GM12878 (cell line): ENCODE measurements at regions not wholly inside any gene's neighbourhood (a gene's known extent, or its start where the extent isn't known, plus 50 kb on each side); places are given as distances from the start of the nearest gene placed in this dataset.

Source experiments
- ATAC-seq: fragments of 200-7000 bp; cut with Tn5 transposase; 3 replicates; pipeline ENCODE4 v1.9.1; 2020; ENCODE audit warnings: mild to moderate bottlenecking, moderate library complexity
- BruUV-seq: library from RNA; stranded (reverse); fragments of 400-500 nt; replicated peaks from 2 replicates; lab custom pipeline; 2021; lab: Mats Ljungman, UMichigan
- CTCF ChIA-PET: fragments of 300-600 bp; sonication (Branson Sonifier 250); formaldehyde crosslinking; extraction: SDS; loops from one replicate; lab custom pipeline; 2021; ENCODE audit warnings: inconsistent platforms; lab: Yijun Ruan, JAX
- POLR2A ChIA-PET: fragments of 350-600 bp; formaldehyde crosslinking; extraction: SDS; loops from one replicate; lab custom pipeline; 2021; ENCODE audit warnings: inconsistent platforms; lab: Charles Lee
- RAD21 ChIA-PET: fragments of 300-600 bp; sonication (Branson Sonifier 250); formaldehyde crosslinking; loops from one replicate; lab custom pipeline; 2023; ENCODE audit warnings: antibody characterized with exemption; ENCODE audit not compliant: unreplicated experiment; lab: Charles Lee
- SMC1A ChIA-PET: fragments of 300-600 bp; sonication (Branson Sonifier 250); formaldehyde crosslinking; loops from one replicate; lab custom pipeline; 2023; ENCODE audit not compliant: unreplicated experiment, uncharacterized antibody; lab: Charles Lee
- DNase-seq: peaks from one replicate; pipeline ENCODE4 v3.0.0-alpha.2; 2011; ENCODE audit warnings: low read depth, low spot score
- FAIRE-seq: peaks from 3 replicates; lab custom pipeline; 2011; peaks lifted over from hg19 to GRCh38; lab: Jason Lieb, UNC
- H2AFZ ChIP-seq: 2 replicates; pipeline ENCODE4 v1.6.0; 2011; ENCODE audit warnings: low read depth, low read length, control low read depth; ENCODE audit not compliant: control insufficient read depth
- H3K27ac ChIP-seq: 2 replicates; pipeline ENCODE4 v1.5.1; 2011; ENCODE audit warnings: control low read depth; ENCODE audit not compliant: control insufficient read depth, insufficient read depth
- H3K27me3 ChIP-seq, 2 experiments: replicated peaks in 1 of 2; 2 replicates each; pipeline versions ENCODE4 v1.6.0 to v1.6.1; 2011; ENCODE audit warnings: low read length in 1 of 2; ENCODE audit not compliant: control insufficient read depth in 2 of 2, insufficient read depth in 2 of 2
- H3K36me3 ChIP-seq, 2 experiments: 2 replicates each; pipeline ENCODE4 v1.5.1; 2011; ENCODE audit warnings: low read length in 1 of 2; ENCODE audit not compliant: control insufficient read depth in 2 of 2, insufficient read depth in 2 of 2
- H3K4me1 ChIP-seq: 2 replicates; pipeline ENCODE4 v1.6.1; 2011; ENCODE audit warnings: mild to moderate bottlenecking, low read length, moderate library complexity, mixed read lengths; ENCODE audit not compliant: control insufficient read depth, insufficient read depth
- H3K4me2 ChIP-seq: 2 replicates; pipeline ENCODE4 v1.6.0; 2011; ENCODE audit warnings: control low read depth; ENCODE audit not compliant: control insufficient read depth, insufficient read depth
- H3K4me3 ChIP-seq: fragments of 200-600 bp; sonication (generic); 2 replicates; pipeline ENCODE4 v1.5.1; 2016
- H3K79me2 ChIP-seq: 2 replicates; pipeline ENCODE4 v1.6.0; 2011; ENCODE audit warnings: low read length; ENCODE audit not compliant: control insufficient read depth, insufficient read depth
- H3K9ac ChIP-seq: 2 replicates; pipeline ENCODE4 v1.8.0; 2011; ENCODE audit warnings: low read length, control low read depth, mixed read lengths; ENCODE audit not compliant: control insufficient read depth, insufficient read depth
- H3K9me3 ChIP-seq: replicated peaks from 3 replicates; pipeline ENCODE4 v1.5.1; 2011; ENCODE audit warnings: mild to moderate bottlenecking, low read length; ENCODE audit not compliant: control insufficient read depth, insufficient read depth
- H4K20me1 ChIP-seq: 2 replicates; pipeline ENCODE4 v1.6.0; 2011; ENCODE audit not compliant: control insufficient read depth, insufficient read depth
- CBFB ChIP-seq: IDR thresholded peaks from 2 replicates; pipeline ENCODE4 v1.6.1; 2016; ENCODE audit warnings: antibody characterized with exemption, low read depth
- CBX3 ChIP-seq: fragments of 200-600 bp; sonication (generic); IDR thresholded peaks from 2 replicates; pipeline ENCODE4 v1.6.1; 2016; ENCODE audit warnings: low read depth, borderline replicate concordance
- ESRRA ChIP-seq: IDR thresholded peaks from 2 replicates; pipeline ENCODE4 v1.6.1; 2012; ENCODE audit warnings: mild to moderate bottlenecking, low read length, improper control_type of control experiment
- GABPA ChIP-seq: IDR thresholded peaks from 2 replicates; pipeline ENCODE4 v1.6.1; 2014; ENCODE audit warnings: antibody characterized with exemption, low read depth, mild to moderate bottlenecking, inconsistent platforms
- HCFC1 ChIP-seq: fragments of 150-350 bp; IDR thresholded peaks from 2 replicates; pipeline ENCODE4 v1.6.1; 2014; ENCODE audit warnings: low read length
- HDGF ChIP-seq: fragments of 450-650 bp; IDR thresholded peaks from 2 replicates; pipeline ENCODE4 v1.6.1; 2016; ENCODE audit warnings: antibody characterized with exemption
- POLR2AphosphoS2 ChIP-seq: IDR thresholded peaks from 2 replicates; pipeline ENCODE4 v1.6.1; 2011; ENCODE audit warnings: low read depth, mild to moderate bottlenecking, low read length, improper control_type of control experiment, moderate library complexity
- SREBF2 ChIP-seq: IDR thresholded peaks from 2 replicates; pipeline ENCODE4 v1.6.1; 2012; ENCODE audit warnings: mild to moderate bottlenecking, low read length
- SRF ChIP-seq, 2 experiments: IDR thresholded peaks; 2 replicates each; pipeline ENCODE4 v1.6.1; 2011; ENCODE audit warnings: low read depth in 2 of 2, low read length in 2 of 2, mild to moderate bottlenecking in 1 of 2, moderate library complexity in 1 of 2
- SUZ12 ChIP-seq: fragments of 200-600 bp; sonication (generic); IDR thresholded peaks from one replicate; pipeline ENCODE4 v1.6.1; 2018; ENCODE audit warnings: antibody characterized with exemption, mild to moderate bottlenecking; ENCODE audit not compliant: unreplicated experiment
- WGBS: methylation state at CpG from one replicate; pipeline ENCODE4 v1.1.6; 2016; ENCODE audit warnings: low lambda C conversion rate; ENCODE audit not compliant: insufficient replicate concordance, insufficient coverage; ENCODE audit errors: missing lambda C conversion rate; 5-methylcytosine and 5-hydroxymethylcytosine counted together
- in situ Hi-C: fragments of 300-500 bp; cut with MboI; formaldehyde crosslinking; loops from 9 replicates; pipeline ENCODE4 v1.14.3; 2018; ENCODE audit warnings: mixed read lengths
- intact Hi-C: fragments of 100-400 bp; cut with micrococcal nuclease; formaldehyde crosslinking; loops from one replicate; pipeline ENCODE4 v1.14.2; 2022; ENCODE audit not compliant: unreplicated experiment
- TF ChIP-seq, protein P1 (sequence below): fragments of 450-650 bp; conservative IDR thresholded peaks from 2 replicates; pipeline ENCODE4 v1.6.1; 2017; ENCODE audit warnings: mild to moderate bottlenecking, moderate library complexity
- TF ChIP-seq, protein P2 (sequence below): IDR thresholded peaks from 2 replicates; pipeline ENCODE4 v1.6.1; 2011; ENCODE audit warnings: borderline replicate concordance, low read depth, mild to moderate bottlenecking, moderate library complexity, mixed read lengths, low read length; ENCODE audit not compliant: insufficient read depth; ENCODE audit errors: extremely low read length

DNA sequence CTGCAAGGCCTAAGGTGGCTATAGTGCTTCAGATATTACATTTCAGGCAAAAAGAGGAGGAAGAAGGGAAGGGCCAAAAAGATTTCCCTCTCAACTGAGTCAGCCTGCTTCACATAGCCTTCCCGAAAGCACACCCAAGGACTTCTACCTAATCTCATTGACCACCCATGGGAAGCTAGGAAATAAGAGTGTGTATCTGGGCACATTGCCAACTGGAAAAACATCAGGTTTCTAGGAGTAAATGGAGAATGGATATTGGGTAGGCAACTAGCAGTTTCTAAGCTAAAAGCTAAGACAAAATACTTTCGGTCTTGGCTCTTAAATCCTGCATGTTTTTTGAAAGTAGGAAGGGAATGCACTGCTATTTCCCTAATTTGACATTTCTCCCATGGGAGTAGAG lies 221.7 kb upstream of the GRIP1 start:
- WGBS = 67% methylated on average over 2 of the region's 2 CpGs
- Histone ChIP-seq H3K4me3 (no peak overlapping the region), H3K4me2 (no peak overlapping the region), H3K9me3 (no peaks in the 10 kb centered on the region), H3K27ac (no peak overlapping the region), H3K9ac (no peak overlapping the region), H3K27me3 (no peaks in the 10 kb centered on the region), H2AFZ (no peak overlapping the region), H3K36me3 (no peaks in the 10 kb centered on the region), H3K79me2 (no peaks in the 10 kb centered on the region), H3K4me1 (peaks cover 14% of the 10 kb centered on the region), H4K20me1 (no peaks in the 10 kb centered on the region)
- BruUV-seq = no TSS peak
- no peak for ATAC-seq
- intact Hi-C loops = no loop called here
- ChIA-PET SMC1A (interaction anchor here (1.7 kb wide), 1 partner anchor 11 kb away, joined by 6 read pairs; no protein-coding TSS in a partner anchor), RAD21 (no interaction called here), POLR2A (no interaction called here), CTCF (interaction anchor here (0.7 to 1.1 kb wide), 3 partner anchors 9 to 264 kb away, joined by 3 read pairs; no protein-coding TSS in a partner anchor)
- no peak for DNase-seq
- FAIRE-seq = no peak
- in situ Hi-C loops = no loop called here
- TF ChIP-seq SRF (IDR thresholded peaks at IDR 0.05; ENCODE audit: low read depth in 2 of 2, low read length in 2 of 2) (no peak), GABPA (no peak), HCFC1 (no peak), SUZ12 (no peak), HDGF (no peak), CBFB (no peak), ESRRA (no peak), SREBF2 (no peak), POLR2AphosphoS2 (no peak), CBX3 (no peak)
- TF ChIP-seq, protein P1, sequence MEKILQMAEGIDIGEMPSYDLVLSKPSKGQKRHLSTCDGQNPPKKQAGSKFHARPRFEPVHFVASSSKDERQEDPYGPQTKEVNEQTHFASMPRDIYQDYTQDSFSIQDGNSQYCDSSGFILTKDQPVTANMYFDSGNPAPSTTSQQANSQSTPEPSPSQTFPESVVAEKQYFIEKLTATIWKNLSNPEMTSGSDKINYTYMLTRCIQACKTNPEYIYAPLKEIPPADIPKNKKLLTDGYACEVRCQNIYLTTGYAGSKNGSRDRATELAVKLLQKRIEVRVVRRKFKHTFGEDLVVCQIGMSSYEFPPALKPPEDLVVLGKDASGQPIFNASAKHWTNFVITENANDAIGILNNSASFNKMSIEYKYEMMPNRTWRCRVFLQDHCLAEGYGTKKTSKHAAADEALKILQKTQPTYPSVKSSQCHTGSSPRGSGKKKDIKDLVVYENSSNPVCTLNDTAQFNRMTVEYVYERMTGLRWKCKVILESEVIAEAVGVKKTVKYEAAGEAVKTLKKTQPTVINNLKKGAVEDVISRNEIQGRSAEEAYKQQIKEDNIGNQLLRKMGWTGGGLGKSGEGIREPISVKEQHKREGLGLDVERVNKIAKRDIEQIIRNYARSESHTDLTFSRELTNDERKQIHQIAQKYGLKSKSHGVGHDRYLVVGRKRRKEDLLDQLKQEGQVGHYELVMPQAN = no peak
- TF ChIP-seq, protein P2, sequence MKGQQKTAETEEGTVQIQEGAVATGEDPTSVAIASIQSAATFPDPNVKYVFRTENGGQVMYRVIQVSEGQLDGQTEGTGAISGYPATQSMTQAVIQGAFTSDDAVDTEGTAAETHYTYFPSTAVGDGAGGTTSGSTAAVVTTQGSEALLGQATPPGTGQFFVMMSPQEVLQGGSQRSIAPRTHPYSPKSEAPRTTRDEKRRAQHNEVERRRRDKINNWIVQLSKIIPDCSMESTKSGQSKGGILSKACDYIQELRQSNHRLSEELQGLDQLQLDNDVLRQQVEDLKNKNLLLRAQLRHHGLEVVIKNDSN = no peak
